Mesodermal cell (in vitro differentiated cells): ENCODE measurements at regions not wholly inside any gene's neighbourhood (a gene's known extent, or its start where the extent isn't known, plus 50 kb on each side); places are given as distances from the start of the nearest gene placed in this dataset.

Experiments used
- H3K27ac ChIP-seq: 2 replicates; pipeline ENCODE4 v1.7.0; 2013; ENCODE audit warnings: mild to moderate bottlenecking, low read depth, low read length, moderate library complexity; ENCODE audit not compliant: severe bottlenecking
- H3K36me3 ChIP-seq: 2 replicates; pipeline ENCODE4 v1.7.1; 2013; ENCODE audit warnings: mild to moderate bottlenecking, low read length, moderate library complexity; ENCODE audit not compliant: control insufficient read depth, insufficient read depth
- H3K4me1 ChIP-seq: one replicate; pipeline ENCODE4 v1.7.1; 2013; ENCODE audit warnings: mild to moderate bottlenecking, low read length; ENCODE audit not compliant: insufficient read depth, control insufficient read depth, poor library complexity, severe bottlenecking
- H3K4me3 ChIP-seq: 2 replicates; pipeline ENCODE4 v1.7.0; 2013; ENCODE audit warnings: low read length, control low read depth, mild to moderate bottlenecking; ENCODE audit not compliant: insufficient read depth, poor library complexity, severe bottlenecking; ENCODE audit errors: extremely low read depth
- H3K9me3 ChIP-seq: 2 replicates; pipeline ENCODE4 v1.7.1; 2013; ENCODE audit warnings: mild to moderate bottlenecking, low read length, moderate library complexity; ENCODE audit not compliant: control insufficient read depth
- WGBS, 2 experiments: methylation state at CpG; one replicate each; pipeline ENCODE4 v1.1.5; 2013; ENCODE audit warnings: missing lambda C conversion rate in 2 of 2; ENCODE audit not compliant: insufficient coverage in 2 of 2; 5-methylcytosine and 5-hydroxymethylcytosine counted together

GRCh38 chr6:91447081-91447480 lies 860.2 kb upstream of the MAP3K7 start:
- Histone ChIP-seq H3K27ac (no peak overlapping the region), H3K4me3 (no peak overlapping the region), H3K4me1 (no peaks in the 10 kb centered on the region), H3K9me3 (no peaks in the 10 kb centered on the region), H3K36me3 (no peaks in the 10 kb centered on the region)
- WGBS, 2 experiments = 100% methylated on average over 1 of the region's 2 CpGs; no CpG with 5 or more reads in 1 of the 2 experiments

DNA sequence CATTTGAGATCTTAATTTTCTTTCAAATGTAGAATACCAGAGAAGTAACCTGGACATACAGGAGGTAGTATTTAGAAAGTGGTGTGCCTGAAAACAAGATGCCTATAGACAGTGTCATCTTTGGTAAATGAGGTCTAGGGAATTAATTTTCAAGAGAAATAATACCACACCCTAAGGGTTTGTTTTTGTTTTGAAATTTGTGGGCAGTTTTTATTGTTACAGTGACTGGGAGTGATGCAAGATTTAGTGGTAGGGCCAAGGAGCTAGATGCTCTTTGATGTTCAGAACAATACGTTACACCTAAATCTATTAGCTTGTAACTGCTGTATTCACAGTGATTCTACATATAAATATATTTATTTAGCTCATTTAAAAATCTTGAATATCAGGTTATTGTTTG lies 856.5 kb upstream of the MAP3K7 start:
- Histone ChIP-seq H3K36me3 (no peaks in the 10 kb centered on the region), H3K4me1 (no peaks in the 10 kb centered on the region), H3K9me3 (no peaks in the 10 kb centered on the region), H3K27ac (no peak overlapping the region), H3K4me3 (no peak overlapping the region)
- no CpG with 5 or more reads among the region's 1 CpG for WGBS, 2 experiments

GRCh38 chr6:91442342-91442741 lies 855.5 kb upstream of the MAP3K7 start:
- 83 to 100% methylated on average over 2 of the region's 2 CpGs for WGBS, 2 experiments
- Histone ChIP-seq H3K27ac (no peak overlapping the region), H3K9me3 (no peaks in the 10 kb centered on the region), H3K4me1 (no peaks in the 10 kb centered on the region), H3K4me3 (no peak overlapping the region), H3K36me3 (no peaks in the 10 kb centered on the region)

DNA sequence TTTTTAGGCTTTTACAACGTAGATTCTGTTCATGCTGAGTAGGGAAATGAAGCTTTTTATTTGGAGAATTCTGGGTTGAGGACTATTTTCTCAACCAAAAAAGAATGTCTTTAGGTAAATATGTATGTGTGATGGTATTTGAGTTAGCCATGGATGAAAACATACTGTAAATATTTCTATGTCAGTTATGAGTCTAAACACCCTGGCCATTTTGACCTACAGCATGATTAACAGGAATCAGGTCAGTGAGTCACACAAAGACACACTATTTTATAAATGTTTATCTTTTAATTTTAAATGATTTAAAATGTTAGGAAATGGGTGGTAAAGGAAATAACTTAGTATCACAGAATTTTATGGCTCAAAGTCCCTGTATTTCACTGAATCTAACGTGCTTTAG lies 851.7 kb upstream of the MAP3K7 start:
- H3K36me3 ChIP-seq = no peaks in the 10 kb centered on the region
- H3K27ac ChIP-seq = no peak overlapping the region
- H3K4me1 ChIP-seq = no peaks in the 10 kb centered on the region
- 100% methylated on average over 1 of the region's 2 CpGs for WGBS, 2 experiments
- no peak overlapping the region for H3K4me3 ChIP-seq
- H3K9me3 ChIP-seq = no peaks in the 10 kb centered on the region

GRCh38 chr6:91437315-91437729 lies 850.5 kb upstream of the MAP3K7 start:
- Histone ChIP-seq H3K9me3 (no peaks in the 10 kb centered on the region), H3K36me3 (no peaks in the 10 kb centered on the region), H3K4me1 (no peaks in the 10 kb centered on the region), H3K4me3 (no peak overlapping the region), H3K27ac (no peak overlapping the region)
- 43% methylated on average over 1 of the region's 2 CpGs; no CpG with 5 or more reads in 1 of the 2 experiments for WGBS, 2 experiments

DNA sequence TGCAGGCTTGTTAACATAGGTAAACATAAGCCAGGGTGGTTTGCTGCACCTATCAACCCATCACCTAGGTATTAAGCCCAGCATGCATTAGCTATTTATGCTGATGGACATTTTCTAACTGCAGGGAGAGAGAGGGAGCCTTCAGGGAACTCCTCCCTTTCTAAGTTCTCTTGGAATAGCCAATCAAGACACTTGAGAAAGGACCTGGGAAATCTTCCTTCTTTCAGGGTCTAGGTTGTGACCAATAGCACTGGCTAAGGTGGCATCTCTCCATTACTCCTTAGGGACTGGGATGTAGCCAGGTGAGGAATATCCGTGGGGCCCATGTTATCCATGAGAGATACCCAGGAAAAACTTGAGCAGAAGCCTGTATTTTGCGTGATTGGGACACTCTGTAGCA lies 849.6 kb upstream of the MAP3K7 start:
- no peak overlapping the region for H3K27ac ChIP-seq
- no CpG with 5 or more reads among the region's 2 CpGs for WGBS, 2 experiments
- H3K9me3 ChIP-seq = no peaks in the 10 kb centered on the region
- no peaks in the 10 kb centered on the region for H3K4me1 ChIP-seq
- H3K4me3 ChIP-seq = no peak overlapping the region
- no peaks in the 10 kb centered on the region for H3K36me3 ChIP-seq

- Histone ChIP-seq H3K4me3 (no peak overlapping the region), H3K36me3 (no peaks in the 10 kb centered on the region), H3K27ac (no peak overlapping the region), H3K4me1 (no peaks in the 10 kb centered on the region), H3K9me3 (no peaks in the 10 kb centered on the region)
- 100% methylated on average over 1 of the region's 1 CpG; no CpG with 5 or more reads in 1 of the 2 experiments for WGBS, 2 experiments
Measured at GRCh38 chr6:91435630-91436029, 848.8 kb upstream of the MAP3K7 start.

DNA sequence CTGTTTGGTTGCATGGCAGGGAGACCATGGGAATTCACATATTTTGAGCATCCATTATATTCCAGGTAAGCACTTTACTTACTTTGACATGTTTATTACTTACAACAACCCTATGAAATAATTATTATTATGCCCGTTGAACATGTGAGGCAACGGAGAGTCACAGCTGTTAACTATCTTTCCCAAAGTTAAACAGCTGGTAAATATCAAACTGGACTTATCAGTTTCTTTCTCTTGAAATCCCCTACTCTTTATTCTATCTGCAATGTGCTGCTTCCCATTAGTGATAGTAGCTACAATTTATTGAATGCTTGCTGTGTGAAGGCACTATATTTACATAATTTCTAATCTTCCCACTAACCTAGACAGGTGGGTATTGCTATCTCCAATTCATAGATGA lies 847.7 kb upstream of the MAP3K7 start:
- no peaks in the 10 kb centered on the region for H3K36me3 ChIP-seq
- no peaks in the 10 kb centered on the region for H3K4me1 ChIP-seq
- H3K4me3 ChIP-seq = no peak overlapping the region
- no peak overlapping the region for H3K27ac ChIP-seq
- H3K9me3 ChIP-seq = no peaks in the 10 kb centered on the region
- 100% methylated on average over 2 of the region's 2 CpGs; no CpG with 5 or more reads in 1 of the 2 experiments for WGBS, 2 experiments

DNA sequence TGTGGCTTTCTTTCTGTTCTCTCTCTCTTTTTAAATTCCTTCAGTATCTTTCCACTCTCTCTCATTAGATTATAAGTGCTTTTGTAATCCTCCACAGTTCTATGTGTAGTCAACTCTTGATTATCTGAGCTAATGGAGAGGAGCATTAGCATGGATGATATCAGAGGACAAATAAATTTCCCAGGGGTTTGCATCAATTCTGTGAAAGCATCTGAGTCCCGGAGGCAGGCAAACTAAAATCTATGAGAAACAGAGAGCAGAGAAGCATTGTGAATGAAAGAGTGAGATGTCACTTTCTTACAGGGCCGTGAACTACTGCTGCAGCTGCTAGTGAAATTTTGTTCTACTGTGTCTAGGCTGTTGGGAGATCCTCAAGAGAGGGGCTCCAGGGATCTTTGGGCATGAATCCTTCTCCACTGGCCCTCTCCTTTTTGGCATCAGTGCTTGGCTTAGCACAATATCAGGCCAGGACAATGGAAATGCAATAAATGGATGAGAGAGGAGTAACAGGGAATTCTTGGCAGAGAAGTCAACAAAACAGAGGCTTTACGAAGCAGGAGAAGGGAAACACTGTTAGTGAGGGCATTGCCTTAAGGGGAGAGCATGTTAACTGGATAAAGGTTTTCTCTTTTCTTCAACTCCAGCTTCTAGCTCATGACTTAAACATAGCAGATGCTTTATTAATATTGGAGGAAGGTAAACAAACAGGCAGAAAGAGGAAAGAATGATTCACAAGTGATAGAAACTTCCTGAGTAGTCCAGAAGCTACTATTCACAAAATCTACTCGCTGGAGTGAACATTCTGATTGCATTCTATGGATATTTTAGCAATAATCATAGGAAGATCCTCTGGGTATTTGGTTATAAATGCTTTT lies 847.0 kb upstream of the MAP3K7 start:
- WGBS, 2 experiments = 87 to 88% methylated on average over 3 of the region's 4 CpGs
- no peaks in the 10 kb centered on the region for H3K4me1 ChIP-seq
- H3K27ac ChIP-seq = no peak overlapping the region
- no peaks in the 10 kb centered on the region for H3K36me3 ChIP-seq
- H3K9me3 ChIP-seq = no peaks in the 10 kb centered on the region
- no peak overlapping the region for H3K4me3 ChIP-seq

DNA sequence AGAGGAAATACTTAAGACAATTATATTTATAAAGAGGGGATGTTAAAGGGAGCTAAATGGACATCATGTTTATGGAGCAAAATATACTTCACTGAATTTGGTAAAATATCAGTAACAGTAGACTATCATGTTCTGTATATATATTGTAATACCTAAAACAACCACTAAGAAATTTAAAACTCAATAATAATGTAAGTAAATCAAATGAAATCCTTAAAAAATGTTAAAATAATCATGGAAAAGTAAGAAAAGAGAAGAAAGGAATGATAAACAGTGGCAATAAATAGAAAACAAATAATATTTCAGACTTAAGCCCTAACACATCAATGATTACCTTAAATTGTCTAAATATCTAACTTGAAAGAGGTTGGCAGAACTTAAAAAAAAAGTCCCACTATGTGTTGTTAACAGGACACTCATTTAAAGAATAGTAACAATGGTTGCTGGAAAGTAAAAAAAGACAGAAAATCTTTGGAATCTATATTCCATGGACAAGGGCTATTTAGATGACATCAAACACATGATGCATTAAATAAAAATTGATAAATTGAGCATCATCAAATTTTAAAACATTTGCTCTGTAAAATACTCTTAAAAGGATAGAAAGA lies 842.2 kb upstream of the MAP3K7 start:
- no peak overlapping the region for H3K27ac ChIP-seq
- no peaks in the 10 kb centered on the region for H3K36me3 ChIP-seq
- H3K9me3 ChIP-seq = no peaks in the 10 kb centered on the region
- no peaks in the 10 kb centered on the region for H3K4me1 ChIP-seq
- H3K4me3 ChIP-seq = no peak overlapping the region

- Histone ChIP-seq H3K36me3 (no peaks in the 10 kb centered on the region), H3K27ac (no peak overlapping the region), H3K4me1 (no peaks in the 10 kb centered on the region), H3K9me3 (no peaks in the 10 kb centered on the region), H3K4me3 (no peak overlapping the region)
- 80% methylated on average over 1 of the region's 3 CpGs; no CpG with 5 or more reads in 1 of the 2 experiments for WGBS, 2 experiments
Measured at GRCh38 chr6:91428296-91428695, 841.4 kb upstream of the MAP3K7 start.
